ENCODE measurements at regions not wholly inside any gene's neighbourhood (a gene's known extent, or its start where the extent isn't known, plus 50 kb on each side); places are given as distances from the start of the nearest gene placed in this dataset.

DNA sequence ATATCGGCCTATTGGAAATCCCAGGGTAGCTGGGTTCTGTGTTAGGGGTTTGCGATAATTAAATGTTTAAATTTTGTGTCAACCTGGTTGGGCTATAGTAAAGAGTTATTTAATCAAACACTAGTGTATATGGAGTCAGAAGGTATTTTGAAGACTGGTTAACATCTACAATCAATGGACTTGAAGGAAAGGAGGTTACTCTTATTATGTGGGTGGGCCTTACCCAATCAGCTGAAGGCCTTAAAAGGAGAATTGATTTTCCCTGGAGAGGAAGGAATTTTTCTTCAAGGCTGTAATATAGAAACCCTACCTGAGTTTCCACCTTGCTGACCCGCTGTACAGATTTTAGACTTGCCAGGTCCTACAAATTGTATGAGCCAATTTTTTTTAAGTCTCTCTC lies 411.4 kb downstream of the IRX1 start:
- 93 to 100% methylated on average over 3 of the region's 3 CpGs for WGBS, 2 donors
- H3K4me3 ChIP-seq (ENCODE audit: low read depth, poor library complexity, severe bottlenecking) = no peak overlapping the region
- TF ChIP-seq, protein P1, sequence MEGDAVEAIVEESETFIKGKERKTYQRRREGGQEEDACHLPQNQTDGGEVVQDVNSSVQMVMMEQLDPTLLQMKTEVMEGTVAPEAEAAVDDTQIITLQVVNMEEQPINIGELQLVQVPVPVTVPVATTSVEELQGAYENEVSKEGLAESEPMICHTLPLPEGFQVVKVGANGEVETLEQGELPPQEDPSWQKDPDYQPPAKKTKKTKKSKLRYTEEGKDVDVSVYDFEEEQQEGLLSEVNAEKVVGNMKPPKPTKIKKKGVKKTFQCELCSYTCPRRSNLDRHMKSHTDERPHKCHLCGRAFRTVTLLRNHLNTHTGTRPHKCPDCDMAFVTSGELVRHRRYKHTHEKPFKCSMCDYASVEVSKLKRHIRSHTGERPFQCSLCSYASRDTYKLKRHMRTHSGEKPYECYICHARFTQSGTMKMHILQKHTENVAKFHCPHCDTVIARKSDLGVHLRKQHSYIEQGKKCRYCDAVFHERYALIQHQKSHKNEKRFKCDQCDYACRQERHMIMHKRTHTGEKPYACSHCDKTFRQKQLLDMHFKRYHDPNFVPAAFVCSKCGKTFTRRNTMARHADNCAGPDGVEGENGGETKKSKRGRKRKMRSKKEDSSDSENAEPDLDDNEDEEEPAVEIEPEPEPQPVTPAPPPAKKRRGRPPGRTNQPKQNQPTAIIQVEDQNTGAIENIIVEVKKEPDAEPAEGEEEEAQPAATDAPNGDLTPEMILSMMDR (IDR thresholded peaks at IDR 0.05) = no peak
- no peak for TF ChIP-seq POLR2A (IDR thresholded peaks at IDR 0.05)
- intact Hi-C loops (cut with DNase I; ENCODE audit: low total_unique reads) = no loop called here
- no peak for DNase-seq (ENCODE audit: low spot score in 2 of 2)

DNA sequence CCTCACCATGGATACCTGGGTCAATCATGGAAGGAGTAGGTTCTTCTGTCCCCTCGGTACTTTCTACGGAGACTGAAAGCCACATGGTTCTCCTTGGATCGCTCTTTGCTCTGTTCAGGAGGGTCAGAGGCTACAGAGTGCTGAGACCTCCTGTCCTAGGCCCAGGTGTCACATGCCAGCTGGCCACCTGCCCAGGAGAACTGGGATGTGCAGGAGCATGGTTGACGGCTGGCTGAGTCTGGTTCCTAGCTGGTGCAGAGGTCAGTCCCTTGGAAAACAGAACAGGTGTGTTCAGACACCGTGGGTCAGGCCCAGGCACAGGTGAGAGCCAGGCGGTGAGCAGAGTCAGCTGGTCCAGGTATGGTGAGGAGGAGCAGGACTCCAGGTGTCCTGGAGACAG lies 416.3 kb downstream of the IRX1 start:
- TF ChIP-seq, protein P1 (IDR thresholded peaks at IDR 0.05) = no peak
- TF ChIP-seq POLR2A (IDR thresholded peaks at IDR 0.05) = no peak
- no peak overlapping the region for H3K4me3 ChIP-seq (ENCODE audit: low read depth, poor library complexity, severe bottlenecking)
- DNase-seq (ENCODE audit: low spot score in 2 of 2) = no peak
- 88 to 91% methylated on average over 5 to 6 of the region's 6 CpGs for WGBS, 2 donors
- intact Hi-C loops (cut with DNase I; ENCODE audit: low total_unique reads) = no loop called here

DNA sequence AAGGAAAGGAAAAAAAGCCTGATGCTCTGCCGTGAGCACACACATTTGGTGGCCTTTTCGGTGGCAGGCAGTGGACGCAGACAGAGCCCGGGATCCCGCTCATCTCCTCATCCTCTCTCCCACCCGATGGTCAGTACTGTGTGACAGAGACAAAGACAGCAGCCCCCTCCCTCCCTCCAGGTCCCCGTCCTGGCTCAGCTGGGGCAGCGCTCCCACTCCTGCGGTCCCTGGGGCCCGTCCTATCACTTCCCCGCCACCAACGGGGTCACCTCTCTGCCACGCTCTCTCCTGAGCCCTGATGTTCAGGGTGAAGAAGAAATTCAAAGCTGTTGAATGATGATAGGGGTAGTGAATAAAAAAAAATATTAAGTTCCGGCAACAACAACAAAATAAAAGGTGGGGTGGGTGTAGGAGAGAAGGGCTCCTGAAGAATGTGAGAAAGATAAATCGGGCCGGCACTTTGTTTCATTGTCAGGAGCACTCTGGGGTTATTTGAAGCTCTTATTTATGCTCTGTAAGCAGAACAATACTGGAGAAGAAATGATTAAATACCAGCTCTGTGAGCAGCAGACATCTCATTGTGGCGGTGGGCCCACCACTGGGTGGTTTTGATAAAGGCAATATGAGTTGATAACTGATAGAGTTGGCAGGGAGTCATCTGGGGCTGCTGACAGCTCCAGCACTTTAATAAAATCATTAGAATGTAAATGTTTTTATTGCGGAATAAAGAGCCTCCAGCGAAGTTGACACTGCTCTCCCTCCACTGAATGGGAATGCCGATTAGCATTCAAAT lies 417.7 kb downstream of the IRX1 start:
- WGBS, 2 donors = 79 to 82% methylated on average over 20 of the region's 20 CpGs
- TF ChIP-seq, protein P1 (IDR thresholded peaks at IDR 0.05) = no peak
- TF ChIP-seq POLR2A (IDR thresholded peaks at IDR 0.05) = no peak
- DNase-seq (ENCODE audit: low spot score in 2 of 2) = no peak
- no peak overlapping the region for H3K4me3 ChIP-seq (ENCODE audit: low read depth, poor library complexity, severe bottlenecking)
- intact Hi-C loops (cut with DNase I; ENCODE audit: low total_unique reads) = no loop called here

DNA sequence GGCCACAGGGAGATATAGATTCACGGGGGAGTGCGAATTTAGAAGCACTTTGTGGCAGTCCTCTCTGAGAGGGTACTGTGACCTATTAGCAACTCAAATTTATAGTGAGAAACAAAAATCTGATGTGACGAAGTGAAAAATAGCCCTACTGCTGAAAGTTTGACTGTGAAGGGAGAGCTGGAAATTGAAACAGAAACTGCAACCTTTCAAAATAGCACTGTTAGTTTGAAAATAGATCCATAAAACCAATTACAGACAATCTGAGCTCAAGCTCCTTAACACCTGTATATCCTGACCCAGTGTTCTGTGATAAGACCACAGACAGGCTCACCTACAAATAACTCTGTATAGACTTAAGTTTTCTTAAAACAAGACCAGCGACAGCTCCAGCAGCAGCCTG lies 420.1 kb downstream of the IRX1 start:
- DNase-seq (ENCODE audit: low spot score in 2 of 2) = no peak
- TF ChIP-seq, protein P1 (IDR thresholded peaks at IDR 0.05) = no peak
- TF ChIP-seq POLR2A (IDR thresholded peaks at IDR 0.05) = no peak
- 68 to 80% methylated on average over 4 of the region's 4 CpGs for WGBS, 2 donors
- H3K4me3 ChIP-seq (ENCODE audit: low read depth, poor library complexity, severe bottlenecking) = no peak overlapping the region
- intact Hi-C loops (cut with DNase I; ENCODE audit: low total_unique reads) = no loop called here

DNA sequence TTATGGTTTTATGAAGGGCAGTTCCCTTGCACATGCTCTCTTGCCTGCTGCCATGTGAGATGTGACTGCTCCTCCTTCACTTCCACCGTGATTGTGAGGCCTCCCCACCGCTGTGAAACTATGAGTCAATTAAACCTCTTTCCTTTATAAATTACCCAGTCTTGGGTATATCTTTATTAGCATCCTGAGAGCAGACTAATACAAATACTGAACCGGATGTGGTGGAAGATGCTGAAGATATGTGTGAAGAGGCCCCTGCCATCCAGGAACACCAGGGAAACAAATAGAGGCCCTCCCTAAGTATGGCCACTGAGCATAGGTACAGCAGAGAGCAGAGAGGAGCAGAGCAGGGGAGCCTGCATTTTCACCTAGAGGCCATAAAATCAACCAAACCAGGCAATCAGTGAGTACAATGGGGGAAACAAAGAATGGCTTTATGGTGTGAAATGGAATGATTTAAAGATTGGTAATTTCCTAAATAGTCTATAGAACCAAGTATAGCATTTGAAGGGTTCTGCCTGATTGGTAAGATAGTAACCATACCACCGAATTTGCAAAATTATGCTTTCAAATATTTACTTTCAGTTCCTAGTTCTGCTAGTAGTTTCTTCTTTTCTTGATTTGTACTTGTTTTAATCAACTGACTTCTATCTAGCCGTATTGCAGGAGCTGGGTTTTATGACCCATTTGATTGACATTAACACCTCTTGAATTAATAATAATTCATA lies 421.6 kb downstream of the IRX1 start:
- intact Hi-C loops (cut with DNase I; ENCODE audit: low total_unique reads) = no loop called here
- WGBS, 2 donors = 90 to 91% methylated on average over 5 of the region's 5 CpGs
- no peak overlapping the region for H3K4me3 ChIP-seq (ENCODE audit: low read depth, poor library complexity, severe bottlenecking)
- TF ChIP-seq, protein P1 (IDR thresholded peaks at IDR 0.05) = no peak
- no peak for TF ChIP-seq POLR2A (IDR thresholded peaks at IDR 0.05)
- no peak for DNase-seq (ENCODE audit: low spot score in 2 of 2)
